Left lung (tissue), 4 donors: ENCODE measurements at regions not wholly inside any gene's neighbourhood (a gene's known extent, or its start where the extent isn't known, plus 50 kb on each side); places are given as distances from the start of the nearest gene placed in this dataset.
A peak's percentile ranks its signal among the peaks of the same experiment; 100 is the strongest.
"Not testable (repeated sequence)": the region's sequence is repeated elsewhere in the genome, so short reads cannot be mapped to it uniquely, and the experiment has no call there.

Source experiments
- ATAC-seq: fragments of 200-7000 bp; cut with Tn5 transposase; one replicate; pipeline ENCODE4 v1.9.1; 2020; ENCODE audit warnings: moderate library complexity
- DNase-seq, 4 donors: peaks; one replicate each; pipeline ENCODE4 v3.0.0-alpha.2; 2013 to 2020
- H3K27ac ChIP-seq, 2 donors: fragments of 200-600 bp; sonication (generic) in 1 of 2; one replicate each; pipeline versions ENCODE4 v1.5.0 to v1.8.0; 2020 to 2021
- H3K27me3 ChIP-seq, 2 donors: fragments of 200-600 bp; sonication (generic) in 1 of 2; one replicate each; pipeline versions ENCODE4 v1.5.0 to v1.8.0; 2020 to 2021
- H3K36me3 ChIP-seq, 2 donors: fragments of 200-600 bp; sonication (generic) in 1 of 2; one replicate each; pipeline versions ENCODE4 v1.5.0 to v1.8.0; 2020 to 2021
- H3K4me1 ChIP-seq, 2 donors: fragments of 200-600 bp; one replicate each; pipeline ENCODE4 v1.8.0; 2021
- H3K4me3 ChIP-seq, 2 donors: fragments of 200-600 bp; sonication (generic) in 1 of 2; one replicate each; pipeline versions ENCODE4 v1.5.0 to v1.8.0; 2020 to 2021; ENCODE audit warnings: mild to moderate bottlenecking in 1 of 2
- H3K9me3 ChIP-seq, 2 donors: fragments of 200-600 bp; sonication (generic) in 1 of 2; one replicate each; pipeline versions ENCODE4 v1.5.0 to v1.8.0; 2020 to 2021
- CTCF ChIP-seq, 2 donors: fragments of 200-600 bp; sonication (generic) in 1 of 2; IDR thresholded peaks; one replicate each; pipeline versions ENCODE4 v1.5.0 to v1.8.0; 2021; ENCODE audit warnings: antibody characterized with exemption in 2 of 2
- intact Hi-C, 2 donors: fragments of 100-400 bp; cut with DNase I; formaldehyde crosslinking; loops; one replicate each; pipeline versions ENCODE4 v1.11.2 to v1.14.2; 2022
- donor health status: DM: no; HTN: yes; CAD: no.
- donor health status: DM: no; HTN: no; CAD: no.

- no peaks in the 10 kb centered on the region for H3K27me3 ChIP-seq
- intact Hi-C loops = no loop called here
- H3K4me1 ChIP-seq = no peaks in the 10 kb centered on the region
- no peak for ATAC-seq
- no peaks in the 10 kb centered on the region for H3K36me3 ChIP-seq
- no peak for TF ChIP-seq CTCF (IDR thresholded peaks at IDR 0.05)
- DNase-seq = no peak
- H3K9me3 ChIP-seq = peaks cover 0 to 5% of the 10 kb centered on the region in 2 donors
- H3K4me3 ChIP-seq = no peak overlapping the region
- H3K27ac ChIP-seq = no peak overlapping the region
Observed at GRCh38 chr1:116292929-116293725, 79.9 kb upstream of the ATP1A1 start.

GRCh38 chr1:116297495-116298212 lies 75.4 kb upstream of the ATP1A1 start:
- DNase-seq (no peak), ATAC-seq (no peak)
- Histone ChIP-seq H3K27ac (no peak overlapping the region), H3K4me3 (no peak overlapping the region), H3K36me3 (no peaks in the 10 kb centered on the region), H3K4me1 (no peaks in the 10 kb centered on the region), H3K27me3 (no peaks in the 10 kb centered on the region), H3K9me3 (peaks cover 0 to 7% of the 10 kb centered on the region in 2 donors)
- no peak for TF ChIP-seq CTCF (IDR thresholded peaks at IDR 0.05)
- intact Hi-C loops = no loop called here

GRCh38 chr1:116298213-116298579 lies 74.8 kb upstream of the ATP1A1 start:
- ATAC-seq, intact Hi-C loops, H3K4me3 ChIP-seq, H3K4me1 ChIP-seq, H3K36me3 ChIP-seq, H3K9me3 ChIP-seq, H3K27ac ChIP-seq, H3K27me3 ChIP-seq: not testable (repeated sequence)
- peak in 1 of 4 donors; percentile 66 for DNase-seq

- TF ChIP-seq CTCF (IDR thresholded peaks at IDR 0.05) = no peak
- intact Hi-C loops = no loop called here
- Histone ChIP-seq H3K4me1 (no peaks in the 10 kb centered on the region), H3K4me3 (no peak overlapping the region), H3K27me3 (no peaks in the 10 kb centered on the region), H3K27ac (no peak overlapping the region), H3K36me3 (no peaks in the 10 kb centered on the region), H3K9me3 (peaks cover 0 to 7% of the 10 kb centered on the region in 2 donors)
- ATAC-seq = peak; percentile 10
- DNase-seq = no peak
Observed at GRCh38 chr1:116298746-116299145, 74.3 kb upstream of the ATP1A1 start.

GRCh38 chr1:116299248-116299647 lies 73.8 kb upstream of the ATP1A1 start:
- TF ChIP-seq CTCF (IDR thresholded peaks at IDR 0.05) = no peak
- H3K9me3 ChIP-seq = peaks cover 0 to 7% of the 10 kb centered on the region in 2 donors
- no peak overlapping the region for H3K4me3 ChIP-seq
- intact Hi-C loops = no loop called here
- H3K27ac ChIP-seq = no peak overlapping the region
- no peaks in the 10 kb centered on the region for H3K27me3 ChIP-seq
- ATAC-seq (peak; percentile 47), DNase-seq (no peak)
- no peaks in the 10 kb centered on the region for H3K4me1 ChIP-seq
- no peaks in the 10 kb centered on the region for H3K36me3 ChIP-seq
